ENCODE measurements at regions not wholly inside any gene's neighbourhood (a gene's known extent, or its start where the extent isn't known, plus 50 kb on each side); places are given as distances from the start of the nearest gene placed in this dataset.

GRCh38 chrX:35339796-35340195, 397.2 kb downstream of the FAM47B start:
- H3K27me3 ChIP-seq (replicated peaks; ENCODE audit: insufficient read depth) = no peaks in the 10 kb centered on the region
- TF ChIP-seq POLR2A (IDR thresholded peaks at IDR 0.05) (no peak), POLR2AphosphoS5 (IDR thresholded peaks at IDR 0.05) (no peak), CTCF (IDR thresholded peaks at IDR 0.05) (no peak)
- H3K27ac ChIP-seq = no peak overlapping the region
- H3K4me3 ChIP-seq = no peak overlapping the region
- no peaks in the 10 kb centered on the region for H3K4me1 ChIP-seq (replicated peaks)
- H3K36me3 ChIP-seq = no peaks in the 10 kb centered on the region
- intact Hi-C loops (cut with DNase I) = no loop called here
- 81% methylated on average over 3 of the region's 3 CpGs for WGBS
- H3K9me3 ChIP-seq = no peaks in the 10 kb centered on the region
- no peak for DNase-seq (ENCODE audit: low spot score)

- WGBS = 46% methylated on average over 1 of the region's 1 CpG
- intact Hi-C loops (cut with DNase I) = no loop called here
- no peak overlapping the region for H3K27ac ChIP-seq
- DNase-seq (ENCODE audit: low spot score) = no peak
- no peaks in the 10 kb centered on the region for H3K36me3 ChIP-seq
- no peak overlapping the region for H3K4me3 ChIP-seq
- no peaks in the 10 kb centered on the region for H3K4me1 ChIP-seq (replicated peaks)
- H3K9me3 ChIP-seq = no peaks in the 10 kb centered on the region
- H3K27me3 ChIP-seq (replicated peaks; ENCODE audit: insufficient read depth) = no peaks in the 10 kb centered on the region
- TF ChIP-seq POLR2A (IDR thresholded peaks at IDR 0.05) (no peak), CTCF (IDR thresholded peaks at IDR 0.05) (no peak), POLR2AphosphoS5 (IDR thresholded peaks at IDR 0.05) (no peak)
Measured at GRCh38 chrX:35340465-35340864, 397.9 kb downstream of the FAM47B start.

- Histone ChIP-seq H3K27ac (no peak overlapping the region), H3K27me3 (replicated peaks; ENCODE audit: insufficient read depth) (no peaks in the 10 kb centered on the region), H3K4me3 (no peak overlapping the region), H3K36me3 (no peaks in the 10 kb centered on the region), H3K4me1 (replicated peaks) (no peaks in the 10 kb centered on the region), H3K9me3 (no peaks in the 10 kb centered on the region)
- intact Hi-C loops (cut with DNase I) = no loop called here
- TF ChIP-seq CTCF (IDR thresholded peaks at IDR 0.05) (no peak), POLR2A (IDR thresholded peaks at IDR 0.05) (no peak), POLR2AphosphoS5 (IDR thresholded peaks at IDR 0.05) (no peak)
- WGBS = 27% methylated on average over 1 of the region's 1 CpG
- DNase-seq (ENCODE audit: low spot score) = no peak
Measured at GRCh38 chrX:35351212-35351611, 408.6 kb downstream of the FAM47B start.

- no peaks in the 10 kb centered on the region for H3K27me3 ChIP-seq (replicated peaks; ENCODE audit: insufficient read depth)
- DNase-seq (ENCODE audit: low spot score) = no peak
- H3K27ac ChIP-seq = no peak overlapping the region
- 78% methylated on average over 5 of the region's 5 CpGs for WGBS
- intact Hi-C loops (cut with DNase I) = no loop called here
- no peaks in the 10 kb centered on the region for H3K36me3 ChIP-seq
- TF ChIP-seq POLR2AphosphoS5 (IDR thresholded peaks at IDR 0.05) (no peak), CTCF (IDR thresholded peaks at IDR 0.05) (no peak), POLR2A (IDR thresholded peaks at IDR 0.05) (no peak)
- no peaks in the 10 kb centered on the region for H3K4me1 ChIP-seq (replicated peaks)
- no peaks in the 10 kb centered on the region for H3K9me3 ChIP-seq
- no peak overlapping the region for H3K4me3 ChIP-seq
Measured at GRCh38 chrX:35351795-35352483, 409.3 kb downstream of the FAM47B start.

GRCh38 chrX:35357656-35358055, 415.1 kb downstream of the FAM47B start:
- 74% methylated on average over 3 of the region's 3 CpGs for WGBS
- H3K27ac ChIP-seq = no peak overlapping the region
- no peak overlapping the region for H3K4me3 ChIP-seq
- no peaks in the 10 kb centered on the region for H3K27me3 ChIP-seq (replicated peaks; ENCODE audit: insufficient read depth)
- no peaks in the 10 kb centered on the region for H3K4me1 ChIP-seq (replicated peaks)
- no peaks in the 10 kb centered on the region for H3K36me3 ChIP-seq
- no peaks in the 10 kb centered on the region for H3K9me3 ChIP-seq
- DNase-seq (ENCODE audit: low spot score) = no peak
- intact Hi-C loops (cut with DNase I) = no loop called here
- TF ChIP-seq CTCF (IDR thresholded peaks at IDR 0.05) (no peak), POLR2AphosphoS5 (IDR thresholded peaks at IDR 0.05) (no peak), POLR2A (IDR thresholded peaks at IDR 0.05) (no peak)

All from prostate gland (tissue), 2 donors.